ENCODE measurements at regions not wholly inside any gene's neighbourhood (a gene's known extent, or its start where the extent isn't known, plus 50 kb on each side); places are given as distances from the start of the nearest gene placed in this dataset.

DNA sequence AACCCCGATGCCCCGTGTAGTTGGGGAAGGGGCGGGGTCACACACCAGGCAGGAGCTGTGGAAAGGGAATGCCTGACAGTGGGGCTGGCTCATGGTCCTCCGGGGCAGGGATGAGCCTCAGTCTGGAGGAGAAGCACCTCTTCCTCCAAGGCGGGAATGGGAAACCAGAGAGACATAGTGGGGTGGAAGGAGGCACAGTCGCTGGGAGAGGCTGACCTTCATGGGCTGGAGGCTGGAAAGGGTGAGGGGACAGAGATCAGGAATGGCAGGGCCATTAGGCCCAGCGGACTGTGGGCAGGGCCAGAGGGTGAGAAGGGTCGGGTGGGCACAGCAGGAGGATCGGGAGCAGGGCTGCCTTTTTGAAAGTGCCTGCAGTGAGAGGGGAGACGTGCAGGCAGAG, 65.8 kb upstream of the LINGO1 start:
- TF ChIP-seq, protein P1, sequence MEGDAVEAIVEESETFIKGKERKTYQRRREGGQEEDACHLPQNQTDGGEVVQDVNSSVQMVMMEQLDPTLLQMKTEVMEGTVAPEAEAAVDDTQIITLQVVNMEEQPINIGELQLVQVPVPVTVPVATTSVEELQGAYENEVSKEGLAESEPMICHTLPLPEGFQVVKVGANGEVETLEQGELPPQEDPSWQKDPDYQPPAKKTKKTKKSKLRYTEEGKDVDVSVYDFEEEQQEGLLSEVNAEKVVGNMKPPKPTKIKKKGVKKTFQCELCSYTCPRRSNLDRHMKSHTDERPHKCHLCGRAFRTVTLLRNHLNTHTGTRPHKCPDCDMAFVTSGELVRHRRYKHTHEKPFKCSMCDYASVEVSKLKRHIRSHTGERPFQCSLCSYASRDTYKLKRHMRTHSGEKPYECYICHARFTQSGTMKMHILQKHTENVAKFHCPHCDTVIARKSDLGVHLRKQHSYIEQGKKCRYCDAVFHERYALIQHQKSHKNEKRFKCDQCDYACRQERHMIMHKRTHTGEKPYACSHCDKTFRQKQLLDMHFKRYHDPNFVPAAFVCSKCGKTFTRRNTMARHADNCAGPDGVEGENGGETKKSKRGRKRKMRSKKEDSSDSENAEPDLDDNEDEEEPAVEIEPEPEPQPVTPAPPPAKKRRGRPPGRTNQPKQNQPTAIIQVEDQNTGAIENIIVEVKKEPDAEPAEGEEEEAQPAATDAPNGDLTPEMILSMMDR (IDR thresholded peaks at IDR 0.05) = no peak
- no peak overlapping the region for H3K4me3 ChIP-seq (ENCODE audit: low read depth in 1 of 2, low read length in 1 of 2)
- no peaks in the 10 kb centered on the region for H3K9me3 ChIP-seq
- H3K27me3 ChIP-seq = peaks cover 49% of the 10 kb centered on the region
- H3K27ac ChIP-seq = no peak overlapping the region
- no peaks in the 10 kb centered on the region for H3K4me1 ChIP-seq (ENCODE audit: control insufficient read depth in 1 of 2, insufficient read depth in 1 of 2, low read depth in 1 of 2, low read length in 1 of 2)
- no peaks in the 10 kb centered on the region for H3K36me3 ChIP-seq

DNA sequence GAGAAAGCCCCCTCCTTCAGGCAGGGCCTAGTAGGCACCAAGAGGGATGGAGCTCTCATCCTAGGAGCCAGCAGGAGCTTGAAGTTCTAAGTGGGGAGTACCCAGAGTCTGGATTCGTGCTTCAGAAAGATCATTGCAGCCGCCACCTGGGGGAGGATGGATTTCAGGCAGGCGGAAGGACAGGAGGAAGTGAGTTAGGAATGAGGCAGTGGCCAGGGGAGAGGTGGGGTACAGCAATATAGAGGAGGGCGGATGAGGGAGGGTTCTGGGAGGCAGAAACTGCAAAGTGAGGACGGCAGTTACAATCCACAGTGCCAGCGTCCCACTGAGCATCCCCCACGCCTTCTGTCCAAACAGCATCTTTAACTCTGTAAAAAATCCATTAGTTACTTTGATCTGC, 65.2 kb upstream of the LINGO1 start:
- no peaks in the 10 kb centered on the region for H3K4me1 ChIP-seq (ENCODE audit: control insufficient read depth in 1 of 2, insufficient read depth in 1 of 2, low read depth in 1 of 2, low read length in 1 of 2)
- H3K27me3 ChIP-seq = peaks cover 55% of the 10 kb centered on the region
- no peak overlapping the region for H3K4me3 ChIP-seq (ENCODE audit: low read depth in 1 of 2, low read length in 1 of 2)
- H3K36me3 ChIP-seq = no peaks in the 10 kb centered on the region
- TF ChIP-seq, protein P1 (IDR thresholded peaks at IDR 0.05) = no peak
- H3K27ac ChIP-seq = no peak overlapping the region
- H3K9me3 ChIP-seq = no peaks in the 10 kb centered on the region

DNA sequence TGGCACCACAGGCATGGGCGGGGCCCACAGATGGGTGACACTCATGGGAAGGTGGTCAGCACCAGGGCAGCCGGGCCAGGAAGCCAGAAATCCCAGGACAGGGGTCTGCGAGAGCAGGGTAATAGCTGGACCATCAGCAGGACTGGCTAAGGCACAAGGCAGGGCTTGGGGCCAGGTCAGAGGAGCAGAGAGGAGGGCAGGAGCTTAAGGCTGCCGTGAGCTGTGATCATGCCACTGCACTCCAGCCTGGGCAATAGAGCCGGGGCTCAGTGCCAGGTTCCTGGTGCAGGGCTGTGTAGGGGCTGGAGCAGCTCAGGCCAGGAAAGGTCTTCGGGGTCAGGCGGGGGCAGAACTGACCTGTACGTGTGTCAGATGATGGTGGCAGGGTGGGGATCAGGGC, 64.2 kb upstream of the LINGO1 start:
- no peak overlapping the region for H3K4me3 ChIP-seq (ENCODE audit: low read depth in 1 of 2, low read length in 1 of 2)
- H3K27ac ChIP-seq = no peak overlapping the region
- no peaks in the 10 kb centered on the region for H3K9me3 ChIP-seq
- no peaks in the 10 kb centered on the region for H3K4me1 ChIP-seq (ENCODE audit: control insufficient read depth in 1 of 2, insufficient read depth in 1 of 2, low read depth in 1 of 2, low read length in 1 of 2)
- H3K36me3 ChIP-seq = no peaks in the 10 kb centered on the region
- H3K27me3 ChIP-seq = peaks cover 65% of the 10 kb centered on the region
- TF ChIP-seq, protein P1 (IDR thresholded peaks at IDR 0.05) = no peak

DNA sequence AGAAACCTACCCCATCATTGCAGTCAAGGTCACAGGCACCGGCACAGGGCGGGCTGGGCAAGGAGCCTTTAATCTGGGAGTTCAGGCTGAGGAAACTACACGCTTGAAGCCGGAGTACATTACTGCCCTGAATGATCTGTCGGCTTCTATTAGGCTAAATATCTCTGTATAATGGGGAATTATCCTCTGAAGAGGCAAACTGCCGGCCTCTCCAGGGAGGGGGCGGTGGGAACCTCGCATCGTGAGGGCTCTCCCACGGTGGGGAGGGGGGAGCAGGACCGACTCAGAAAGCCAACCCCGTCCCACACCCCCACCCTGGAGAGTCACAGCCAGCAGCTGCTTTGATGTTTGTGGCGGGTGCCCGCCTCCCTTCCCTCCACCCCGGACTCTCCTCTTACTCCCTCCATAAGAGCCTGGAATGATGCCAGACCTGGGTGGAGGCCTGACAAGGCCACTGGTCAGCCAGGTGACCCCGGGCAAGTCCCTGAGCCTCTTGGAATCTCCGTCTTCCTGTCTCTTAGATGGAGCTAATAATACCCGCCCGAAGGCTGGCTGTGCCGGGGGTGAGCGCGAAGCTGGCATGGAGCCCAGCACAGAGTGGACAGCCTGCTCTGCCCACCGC, 63.4 kb upstream of the LINGO1 start:
- peaks cover 73% of the 10 kb centered on the region for H3K27me3 ChIP-seq
- H3K36me3 ChIP-seq = no peaks in the 10 kb centered on the region
- H3K4me3 ChIP-seq (ENCODE audit: low read depth in 1 of 2, low read length in 1 of 2) = no peak overlapping the region
- TF ChIP-seq, protein P1 (IDR thresholded peaks at IDR 0.05) = no peak
- H3K4me1 ChIP-seq (ENCODE audit: control insufficient read depth in 1 of 2, insufficient read depth in 1 of 2, low read depth in 1 of 2, low read length in 1 of 2) = no peaks in the 10 kb centered on the region
- H3K9me3 ChIP-seq = no peaks in the 10 kb centered on the region
- no peak overlapping the region for H3K27ac ChIP-seq

DNA sequence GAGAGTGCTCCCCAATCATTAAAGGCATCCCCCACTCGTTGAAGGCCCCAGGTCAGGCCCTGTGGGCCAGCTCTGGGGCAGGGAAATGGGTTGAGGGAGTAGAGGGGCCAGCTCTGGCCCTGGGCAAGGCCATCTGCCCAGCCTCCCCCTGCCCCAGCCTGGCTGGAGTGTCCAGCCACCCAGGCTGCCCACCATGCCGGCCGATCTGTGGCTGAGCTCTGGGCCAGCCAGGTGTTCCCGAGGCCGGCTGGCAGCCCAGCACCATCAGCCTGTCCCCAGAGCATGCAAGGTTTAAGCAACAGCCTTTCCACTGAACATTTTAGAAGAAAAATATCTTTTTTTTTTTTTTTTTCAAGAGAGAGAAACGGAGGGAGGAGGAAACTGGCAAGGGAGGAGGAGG, 62.8 kb upstream of the LINGO1 start:
- no peak overlapping the region for H3K27ac ChIP-seq
- peaks cover 79% of the 10 kb centered on the region for H3K27me3 ChIP-seq
- H3K36me3 ChIP-seq = no peaks in the 10 kb centered on the region
- no peaks in the 10 kb centered on the region for H3K9me3 ChIP-seq
- TF ChIP-seq, protein P1 (IDR thresholded peaks at IDR 0.05) = no peak
- no peaks in the 10 kb centered on the region for H3K4me1 ChIP-seq (ENCODE audit: control insufficient read depth in 1 of 2, insufficient read depth in 1 of 2, low read depth in 1 of 2, low read length in 1 of 2)
- no peak overlapping the region for H3K4me3 ChIP-seq (ENCODE audit: low read depth in 1 of 2, low read length in 1 of 2)

DNA sequence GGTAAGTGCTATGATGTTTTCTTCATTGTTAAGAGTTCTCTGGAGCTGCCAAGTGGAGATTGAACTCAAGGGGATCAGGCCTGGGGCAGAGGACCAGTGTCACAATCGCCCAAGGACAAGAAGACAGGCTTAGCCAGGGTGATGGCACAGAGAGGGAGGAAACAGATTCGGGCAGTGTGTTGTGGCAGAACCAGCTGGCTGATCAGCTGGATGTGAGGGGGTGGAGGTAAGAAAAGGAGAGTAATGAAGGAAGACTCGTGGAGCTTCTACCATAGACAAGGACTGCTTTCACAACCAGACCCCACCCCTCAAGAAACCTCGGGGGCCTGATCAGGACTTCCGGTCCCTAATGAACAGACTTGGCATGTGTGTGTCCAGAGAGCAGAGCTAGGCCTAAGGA, 60.9 kb upstream of the LINGO1 start:
- Histone ChIP-seq H3K4me1 (ENCODE audit: control insufficient read depth in 1 of 2, insufficient read depth in 1 of 2, low read depth in 1 of 2, low read length in 1 of 2) (no peaks in the 10 kb centered on the region), H3K27ac (no peak overlapping the region), H3K36me3 (no peaks in the 10 kb centered on the region), H3K9me3 (no peaks in the 10 kb centered on the region), H3K27me3 (peaks cover 87% of the 10 kb centered on the region), H3K4me3 (ENCODE audit: low read depth in 1 of 2, low read length in 1 of 2) (no peak overlapping the region)
- TF ChIP-seq, protein P1 (IDR thresholded peaks at IDR 0.05) = no peak

Measured in neutrophil (primary cell).